H9 (cell line): ENCODE measurements at regions not wholly inside any gene's neighbourhood (a gene's known extent, or its start where the extent isn't known, plus 50 kb on each side); places are given as distances from the start of the nearest gene placed in this dataset.

Source experiments
- DNase-seq: peaks from one replicate; pipeline ENCODE4 v3.0.0-alpha.2; 2017
- H2AFZ ChIP-seq: one replicate; pipeline ENCODE4 v1.6.1; 2013; ENCODE audit warnings: mild to moderate bottlenecking, low read length, control low read depth, moderate library complexity
- H2AK5ac ChIP-seq: 2 replicates; pipeline ENCODE4 v1.6.1; 2013; ENCODE audit warnings: low read length, control low read depth, mixed read lengths; ENCODE audit not compliant: insufficient read length
- H2BK120ac ChIP-seq: one replicate; pipeline ENCODE4 v1.6.1; 2013; ENCODE audit warnings: low read depth, mild to moderate bottlenecking, low read length, control low read depth, inconsistent platforms; ENCODE audit not compliant: poor library complexity, severe bottlenecking
- H2BK12ac ChIP-seq: 2 replicates; pipeline ENCODE4 v1.6.1; 2013; ENCODE audit warnings: low read length, control low read depth, mixed read lengths, low read depth; ENCODE audit not compliant: insufficient read length
- H2BK15ac ChIP-seq: 2 replicates; pipeline ENCODE4 v1.6.1; 2013; ENCODE audit warnings: low read depth, low read length, control low read depth
- H2BK20ac ChIP-seq: one replicate; pipeline ENCODE4 v1.6.1; 2013; ENCODE audit warnings: low read depth, mild to moderate bottlenecking, low read length, control low read depth, inconsistent platforms; ENCODE audit not compliant: poor library complexity, severe bottlenecking
- H2BK5ac ChIP-seq: 2 replicates; pipeline ENCODE4 v1.6.1; 2013; ENCODE audit warnings: low read length, control low read depth, mixed read lengths; ENCODE audit not compliant: insufficient read length
- H3K14ac ChIP-seq: 2 replicates; pipeline ENCODE4 v1.6.1; 2013; ENCODE audit warnings: low read length, control low read depth; ENCODE audit not compliant: insufficient read depth
- H3K18ac ChIP-seq: 2 replicates; pipeline ENCODE4 v1.6.1; 2013; ENCODE audit warnings: low read depth, mild to moderate bottlenecking, mixed read lengths, low read length, control low read depth; ENCODE audit not compliant: insufficient read length
- H3K23ac ChIP-seq: 2 replicates; pipeline ENCODE4 v1.6.1; 2013; ENCODE audit warnings: low read length, control low read depth, mixed read lengths, low read depth; ENCODE audit not compliant: insufficient read length
- H3K23me2 ChIP-seq: 2 replicates; pipeline ENCODE4 v1.6.1; 2013; ENCODE audit warnings: low read depth, mild to moderate bottlenecking, mixed read lengths, low read length, control low read depth; ENCODE audit not compliant: insufficient read length, poor library complexity, severe bottlenecking
- H3K27ac ChIP-seq: 2 replicates; pipeline ENCODE4 v1.5.1; 2013; ENCODE audit warnings: low read length, control low read depth, mixed read lengths, low read depth; ENCODE audit not compliant: insufficient read length
- H3K27me3 ChIP-seq: 2 replicates; pipeline ENCODE4 v1.6.1; 2013; ENCODE audit warnings: low read length, control low read depth, inconsistent platforms; ENCODE audit not compliant: insufficient read depth
- H3K4ac ChIP-seq: 2 replicates; pipeline ENCODE4 v1.6.1; 2013; ENCODE audit warnings: low read depth, mild to moderate bottlenecking, control low read depth, inconsistent platforms, low read length, moderate library complexity
- H3K4me1 ChIP-seq: 2 replicates; pipeline ENCODE4 v1.6.1; 2013; ENCODE audit warnings: low read length, control low read depth, inconsistent platforms; ENCODE audit not compliant: insufficient read depth
- H3K4me2 ChIP-seq: 2 replicates; pipeline ENCODE4 v1.6.1; 2013; ENCODE audit warnings: low read length, control low read depth, mixed read lengths; ENCODE audit not compliant: insufficient read length, insufficient read depth
- H3K56ac ChIP-seq: 2 replicates; pipeline ENCODE4 v1.6.1; 2013; ENCODE audit warnings: low read depth, mild to moderate bottlenecking, mixed read lengths, low read length, control low read depth; ENCODE audit not compliant: insufficient read length
- H3K79me1 ChIP-seq: 2 replicates; pipeline ENCODE4 v1.6.1; 2013; ENCODE audit warnings: low read depth, mild to moderate bottlenecking, moderate library complexity, low read length, control low read depth, inconsistent platforms; ENCODE audit not compliant: insufficient read depth, poor library complexity, severe bottlenecking
- H3K79me2 ChIP-seq: 2 replicates; pipeline ENCODE4 v1.6.1; 2013; ENCODE audit warnings: low read length, control low read depth, inconsistent platforms; ENCODE audit not compliant: insufficient read depth
- H3K9ac ChIP-seq: 2 replicates; pipeline ENCODE4 v1.6.1; 2013; ENCODE audit warnings: low read length, control low read depth, mixed read lengths; ENCODE audit not compliant: insufficient read length; ENCODE audit errors: extremely low read depth
- H3K9me3 ChIP-seq: one replicate; pipeline ENCODE4 v1.6.1; 2013; ENCODE audit warnings: low read depth, low read length, inconsistent platforms; ENCODE audit not compliant: control insufficient read depth
- H3T11ph ChIP-seq: one replicate; pipeline ENCODE4 v1.6.1; 2013; ENCODE audit warnings: mild to moderate bottlenecking, low read length, control low read depth, inconsistent platforms
- H4K20me1 ChIP-seq: one replicate; pipeline ENCODE4 v1.6.1; 2013; ENCODE audit not compliant: control insufficient read depth, insufficient read length, insufficient read depth
- H4K5ac ChIP-seq: 2 replicates; pipeline ENCODE4 v1.6.1; 2013; ENCODE audit warnings: low read depth, mild to moderate bottlenecking, mixed read lengths, low read length, control low read depth; ENCODE audit not compliant: insufficient read length
- H4K8ac ChIP-seq: replicated peaks from 2 replicates; pipeline ENCODE4 v1.6.1; 2013; ENCODE audit warnings: low read length, control low read depth, mixed read lengths, low read depth; ENCODE audit not compliant: insufficient read length
- H4K91ac ChIP-seq: 2 replicates; pipeline ENCODE4 v1.6.1; 2013; ENCODE audit warnings: low read depth, mild to moderate bottlenecking, moderate library complexity, mixed read lengths, low read length, control low read depth; ENCODE audit not compliant: insufficient read length
- H3K27ac Mint-ChIP-seq, 3 experiments: 2 replicates in 2 of 3; 3 replicates in 1 of 3; pipeline ENCODE4 v1.8.0; 2020 to 2021; ENCODE audit warnings: mixed read lengths in 3 of 3, mild to moderate bottlenecking in 1 of 3, moderate library complexity in 1 of 3
- H3K27me3 Mint-ChIP-seq: 2 replicates; pipeline ENCODE4 v1.8.0; 2021; ENCODE audit warnings: low read depth, mild to moderate bottlenecking, moderate library complexity, mixed read lengths
- H3K36me3 Mint-ChIP-seq, 3 experiments: 2 replicates in 2 of 3; 3 replicates in 1 of 3; pipeline ENCODE4 v1.8.0; 2020 to 2021; ENCODE audit warnings: low read depth in 3 of 3, mixed read lengths in 3 of 3; ENCODE audit not compliant: insufficient read depth in 1 of 3
- H3K4me1 Mint-ChIP-seq, 2 experiments: 2 replicates each; pipeline ENCODE4 v1.8.0; 2020; ENCODE audit warnings: mixed read lengths in 2 of 2
- H3K4me3 Mint-ChIP-seq, 2 experiments: 2 replicates in 1 of 2; 3 replicates in 1 of 2; pipeline ENCODE4 v1.8.0; 2020 to 2021; ENCODE audit warnings: mild to moderate bottlenecking in 2 of 2, mixed read lengths in 2 of 2, moderate library complexity in 1 of 2
- H3K9me3 Mint-ChIP-seq, 2 experiments: 2 replicates in 1 of 2; 3 replicates in 1 of 2; pipeline ENCODE4 v1.8.0; 2020; ENCODE audit warnings: mild to moderate bottlenecking in 2 of 2, mixed read lengths in 2 of 2, moderate library complexity in 1 of 2
- CTCF ChIP-seq: fragments of 200-600 bp; sonication (generic); conservative IDR thresholded peaks from 3 replicates; pipeline ENCODE4 v1.8.0; 2021; ENCODE audit warnings: antibody characterized with exemption, mild to moderate bottlenecking
- WGBS: extraction: QIAGEN DNeasy Blood & Tissue Kit; methylation state at CpG from one replicate; pipeline ENCODE4 v1.1.7; 2013; ENCODE audit warnings: missing lambda C conversion rate, low lambda C conversion rate, mixed read lengths; ENCODE audit not compliant: insufficient read length; ENCODE audit errors: extremely low coverage; 5-methylcytosine and 5-hydroxymethylcytosine counted together

- Histone ChIP-seq H4K20me1 (no peaks in the 10 kb centered on the region), H3T11ph (no peak overlapping the region), H2AK5ac (no peak overlapping the region), H3K27ac (no peak overlapping the region), H4K5ac (no peak overlapping the region), H2BK12ac (no peak overlapping the region), H3K79me1 (no peaks in the 10 kb centered on the region), H3K23ac (no peak overlapping the region), H4K8ac (no peak overlapping the region), H3K9me3 (no peaks in the 10 kb centered on the region), H2AFZ (no peak overlapping the region), H3K4me1 (no peaks in the 10 kb centered on the region), H3K23me2 (no peaks in the 10 kb centered on the region), H3K14ac (no peak overlapping the region), H3K4ac (no peak overlapping the region), H3K56ac (no peak overlapping the region), H3K18ac (no peak overlapping the region), H3K27me3 (no peaks in the 10 kb centered on the region; the same call in 1 of the 2 replicates), H3K79me2 (no peaks in the 10 kb centered on the region), H3K4me2 (no peak overlapping the region), H2BK5ac (no peak overlapping the region), H2BK120ac (no peak overlapping the region), H2BK15ac (no peak overlapping the region), H2BK20ac (no peak overlapping the region), H4K91ac (no peak overlapping the region), H3K9ac (no peak overlapping the region)
- Mint-ChIP-seq H3K4me1 (peaks cover 4 to 10% of the 10 kb centered on the region in 2 experiments), H3K27ac (no peak overlapping the region), H3K27me3 (no peaks in the 10 kb centered on the region; the same call in 1 of the 2 replicates), H3K36me3 (no peaks in the 10 kb centered on the region; a peak in 2 of 7 replicates), H3K9me3 (no peaks in the 10 kb centered on the region; a peak in 4 of 5 replicates), H3K4me3 (no peak overlapping the region)
- TF ChIP-seq CTCF = no peak
- no CpG with 5 or more reads among the region's 7 CpGs for WGBS
- no peak for DNase-seq
Observed at GRCh38 chr3:25212736-25213135, 215.3 kb upstream of the RARB start.
